Heart left ventricle (tissue), 13 donors: ENCODE measurements at regions not wholly inside any gene's neighbourhood (a gene's known extent, or its start where the extent isn't known, plus 50 kb on each side); places are given as distances from the start of the nearest gene placed in this dataset.

Experiments
- CTCF ChIP-seq, 12 donors: fragments of 200-600 bp; sonication (generic) in 4 of 12; IDR thresholded peaks; one replicate each; pipeline versions ENCODE4 v1.5.0 to v1.8.0; 2018 to 2022; ENCODE audit warnings: antibody characterized with exemption in 12 of 12, mild to moderate bottlenecking in 5 of 12
- POLR2A ChIP-seq, 2 donors: fragments of 450-650 bp; IDR thresholded peaks; one replicate each; pipeline ENCODE4 v1.6.1; 2017; ENCODE audit warnings: antibody characterized with exemption in 2 of 2, mild to moderate bottlenecking in 2 of 2, moderate library complexity in 2 of 2
- donor health status: ischemic (EF 13 %, LVEDD 7.1; RV severe dilation, severe dysfunction).
- donor health status: DM: no; HTN: yes; CAD: no.
- donor health status: DM: no; HTN: no; CAD: no.
- donor health status: ischemic (EF 25% LVEDD 6.9; RV normal size, moderate dysfunction).
- donor health status: ischemic (EF 25% LVEDD 5.7; RV mildly dilated, moderate dysfunction).
- donor health status: ischemic (EF 35%, LVEDD 5.7; RV mildly dilated, moderate dysfunction).
- donor health status: nonischemic (EF 11% LVEDD 7.7; RV severe dilation, severe dysfunction).
- donor health status: DM: yes; HTN: yes; CAD: no.
- donor health status: PGD.
- donor health status: ischemic (EF 29% LVEDD 5.4; RV normal size, mild dysfunction).
- donor health status: nonischemic (EF 23%, LVEDD 6.1; RV moderate dilation, normal function).

DNA sequence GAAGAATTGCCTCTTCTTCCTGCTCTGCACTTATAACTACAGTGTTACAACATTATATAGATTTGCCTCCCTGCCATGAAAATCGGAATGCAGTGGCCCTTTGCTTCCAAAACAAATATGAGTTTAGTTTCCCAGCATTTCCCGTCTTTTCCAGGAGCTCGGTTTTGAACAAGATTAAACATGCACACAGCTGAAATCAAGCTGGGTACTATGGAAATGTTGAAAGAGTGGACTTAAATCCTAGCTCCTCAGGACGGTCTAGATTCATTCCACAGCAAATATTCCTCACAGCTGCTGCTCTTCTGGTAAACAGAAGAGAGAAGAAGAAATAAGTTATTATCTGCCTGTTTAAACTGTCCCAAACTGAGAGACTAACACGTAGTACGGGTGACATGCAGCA, 161.4 kb downstream of the PIK3R1 start:
- TF ChIP-seq CTCF (IDR thresholded peaks at IDR 0.05): no peak
- no peak for TF ChIP-seq POLR2A (IDR thresholded peaks at IDR 0.05)
